Liver (tissue), 8 donors: ENCODE measurements at regions not wholly inside any gene's neighbourhood (a gene's known extent, or its start where the extent isn't known, plus 50 kb on each side); places are given as distances from the start of the nearest gene placed in this dataset.

Source experiments
- DNase-seq: peaks from one replicate; pipeline ENCODE4 v3.0.0-alpha.2; 2017; ENCODE audit warnings: low spot score
- H3K27ac ChIP-seq, 2 donors: one replicate each; pipeline ENCODE4 v1.7.0; 2013; ENCODE audit warnings: inconsistent platforms in 2 of 2, low read length in 2 of 2, control low read depth in 1 of 2, low read depth in 1 of 2, mild to moderate bottlenecking in 1 of 2
- H3K27me3 ChIP-seq, 4 donors: one replicate each; pipeline versions ENCODE4 v1.6.1 to v1.7.0; 2013; ENCODE audit warnings: low read length in 3 of 4, inconsistent platforms in 1 of 4, mild to moderate bottlenecking in 1 of 4, moderate library complexity in 1 of 4; ENCODE audit not compliant: control insufficient read depth in 4 of 4, insufficient read depth in 4 of 4
- H3K36me3 ChIP-seq, 4 donors: one replicate each; pipeline versions ENCODE4 v1.6.1 to v1.7.0; 2013; ENCODE audit warnings: low read length in 3 of 4, mild to moderate bottlenecking in 3 of 4, low read depth in 1 of 4, moderate library complexity in 1 of 4; ENCODE audit not compliant: control insufficient read depth in 4 of 4, insufficient read depth in 3 of 4
- H3K4me1 ChIP-seq, 4 donors: one replicate each; pipeline versions ENCODE4 v1.6.1 to v1.7.0; 2013; ENCODE audit warnings: low read length in 3 of 4, mild to moderate bottlenecking in 3 of 4, moderate library complexity in 1 of 4; ENCODE audit not compliant: control insufficient read depth in 4 of 4, insufficient read depth in 4 of 4
- H3K4me3 ChIP-seq, 3 donors: one replicate each; pipeline versions ENCODE4 v1.6.1 to v1.7.0; 2013; ENCODE audit warnings: low read length in 3 of 3, control low read depth in 1 of 3, low read depth in 1 of 3, mild to moderate bottlenecking in 1 of 3
- H3K9ac ChIP-seq, 2 donors: one replicate each; pipeline ENCODE4 v1.7.0; 2013; ENCODE audit warnings: low read length in 2 of 2, mild to moderate bottlenecking in 2 of 2, moderate library complexity in 2 of 2, control low read depth in 1 of 2, low read depth in 1 of 2
- H3K9me3 ChIP-seq, 4 donors: one replicate each; pipeline versions ENCODE4 v1.6.1 to v1.7.0; 2013; ENCODE audit warnings: low read length in 3 of 4; ENCODE audit not compliant: control insufficient read depth in 4 of 4
- CTCF ChIP-seq: fragments of 150-350 bp; IDR thresholded peaks from 2 replicates; pipeline ENCODE4 v1.5.1; 2017; ENCODE audit warnings: improper control_type of control experiment, low read depth, low read length; ENCODE audit not compliant: missing input control
- EGR1 ChIP-seq, 2 donors: IDR thresholded peaks; 2 replicates each; pipeline ENCODE4 v1.6.1; 2016 to 2018; ENCODE audit warnings: antibody characterized with exemption in 2 of 2, low read depth in 2 of 2
- FOXA1 ChIP-seq: IDR thresholded peaks from 2 replicates; pipeline ENCODE4 v1.6.1; 2016; ENCODE audit warnings: antibody characterized with exemption
- FOXA2 ChIP-seq: IDR thresholded peaks from 2 replicates; pipeline ENCODE4 v1.6.1; 2016; ENCODE audit warnings: antibody characterized with exemption
- GABPA ChIP-seq, 2 donors: IDR thresholded peaks in 1 of 2; conservative IDR thresholded peaks in 1 of 2; 2 replicates each; pipeline ENCODE4 v1.6.1; 2016; ENCODE audit warnings: antibody characterized with exemption in 2 of 2, mild to moderate bottlenecking in 1 of 2, moderate library complexity in 1 of 2
- HNF4A ChIP-seq, 2 donors: conservative IDR thresholded peaks; 2 replicates each; pipeline ENCODE4 v1.6.1; 2016; ENCODE audit warnings: antibody characterized with exemption in 2 of 2, mild to moderate bottlenecking in 2 of 2
- HNF4G ChIP-seq: IDR thresholded peaks from 2 replicates; pipeline ENCODE4 v1.6.1; 2016; ENCODE audit warnings: antibody characterized with exemption
- JUND ChIP-seq, 2 donors: IDR thresholded peaks; 2 replicates each; pipeline ENCODE4 v1.6.1; 2016; ENCODE audit warnings: antibody characterized with exemption in 2 of 2
- MAX ChIP-seq: IDR thresholded peaks from 2 replicates; pipeline ENCODE4 v1.6.1; 2016; ENCODE audit warnings: antibody characterized with exemption
- NR2F2 ChIP-seq: IDR thresholded peaks from 2 replicates; pipeline ENCODE4 v1.6.1; 2016; ENCODE audit warnings: antibody characterized with exemption
- RAD21 ChIP-seq, 2 donors: IDR thresholded peaks; 2 replicates each; pipeline ENCODE4 v1.6.1; 2016; ENCODE audit warnings: antibody characterized with exemption in 2 of 2, mild to moderate bottlenecking in 2 of 2
- RXRA ChIP-seq, 2 donors: IDR thresholded peaks; 2 replicates each; pipeline ENCODE4 v1.6.1; 2017 to 2018; ENCODE audit warnings: antibody characterized with exemption in 2 of 2, mild to moderate bottlenecking in 1 of 2
- SP1 ChIP-seq: IDR thresholded peaks from 2 replicates; pipeline ENCODE4 v1.6.1; 2018; ENCODE audit warnings: antibody characterized with exemption, mild to moderate bottlenecking
- TAF1 ChIP-seq: conservative IDR thresholded peaks from 2 replicates; pipeline ENCODE4 v1.6.1; 2016; ENCODE audit warnings: antibody characterized with exemption, mild to moderate bottlenecking
- YY1 ChIP-seq: IDR thresholded peaks from 2 replicates; pipeline ENCODE4 v1.6.1; 2016; ENCODE audit warnings: antibody characterized with exemption, mild to moderate bottlenecking
- WGBS: extraction: QIAGEN DNeasy Blood & Tissue Kit; methylation state at CpG from one replicate; pipeline ENCODE4 v1.1.7; 2013; 5-methylcytosine and 5-hydroxymethylcytosine counted together
- TF ChIP-seq, protein P1 (sequence below): IDR thresholded peaks from 2 replicates; pipeline ENCODE4 v1.6.1; 2016; ENCODE audit warnings: antibody characterized with exemption, mild to moderate bottlenecking
- TF ChIP-seq, protein P2 (sequence below): IDR thresholded peaks from 2 replicates; pipeline ENCODE4 v1.6.1; 2016; ENCODE audit warnings: antibody characterized with exemption
- TF ChIP-seq, protein P3 (sequence below): IDR thresholded peaks from 2 replicates; pipeline ENCODE4 v1.6.1; 2016; ENCODE audit warnings: antibody characterized with exemption
- donor health status: healthy.
- donor health status: healthy.
- donor health status: healthy.
- donor health status: healthy.
- donor health status: healthy.

- H3K9ac ChIP-seq, result no peak overlapping the region
- 76% methylated on average over 2 of the region's 2 CpGs for WGBS
- H3K36me3 ChIP-seq, result no peaks in the 10 kb centered on the region
- H3K9me3 ChIP-seq, result no peaks in the 10 kb centered on the region
- no peak overlapping the region for H3K27ac ChIP-seq
- no peak overlapping the region for H3K4me3 ChIP-seq
- TF ChIP-seq MAX (no peak), FOXA2 (no peak), FOXA1 (no peak), JUND (IDR thresholded peaks at IDR 0.05) (no peak), HNF4G (no peak), NR2F2 (no peak), CTCF (no peak), SP1 (no peak), HNF4A (conservative IDR thresholded peaks at IDR 0.05) (no peak), EGR1 (IDR thresholded peaks at IDR 0.05; ENCODE audit: low read depth in 2 of 2) (no peak), YY1 (no peak), RXRA (IDR thresholded peaks at IDR 0.05) (no peak), RAD21 (IDR thresholded peaks at IDR 0.05) (no peak), TAF1 (no peak), GABPA (IDR thresholded peaks at IDR 0.05 in 1 of 2, conservative IDR thresholded peaks at IDR 0.05 in 1 of 2) (no peak)
- TF ChIP-seq, protein P1, sequence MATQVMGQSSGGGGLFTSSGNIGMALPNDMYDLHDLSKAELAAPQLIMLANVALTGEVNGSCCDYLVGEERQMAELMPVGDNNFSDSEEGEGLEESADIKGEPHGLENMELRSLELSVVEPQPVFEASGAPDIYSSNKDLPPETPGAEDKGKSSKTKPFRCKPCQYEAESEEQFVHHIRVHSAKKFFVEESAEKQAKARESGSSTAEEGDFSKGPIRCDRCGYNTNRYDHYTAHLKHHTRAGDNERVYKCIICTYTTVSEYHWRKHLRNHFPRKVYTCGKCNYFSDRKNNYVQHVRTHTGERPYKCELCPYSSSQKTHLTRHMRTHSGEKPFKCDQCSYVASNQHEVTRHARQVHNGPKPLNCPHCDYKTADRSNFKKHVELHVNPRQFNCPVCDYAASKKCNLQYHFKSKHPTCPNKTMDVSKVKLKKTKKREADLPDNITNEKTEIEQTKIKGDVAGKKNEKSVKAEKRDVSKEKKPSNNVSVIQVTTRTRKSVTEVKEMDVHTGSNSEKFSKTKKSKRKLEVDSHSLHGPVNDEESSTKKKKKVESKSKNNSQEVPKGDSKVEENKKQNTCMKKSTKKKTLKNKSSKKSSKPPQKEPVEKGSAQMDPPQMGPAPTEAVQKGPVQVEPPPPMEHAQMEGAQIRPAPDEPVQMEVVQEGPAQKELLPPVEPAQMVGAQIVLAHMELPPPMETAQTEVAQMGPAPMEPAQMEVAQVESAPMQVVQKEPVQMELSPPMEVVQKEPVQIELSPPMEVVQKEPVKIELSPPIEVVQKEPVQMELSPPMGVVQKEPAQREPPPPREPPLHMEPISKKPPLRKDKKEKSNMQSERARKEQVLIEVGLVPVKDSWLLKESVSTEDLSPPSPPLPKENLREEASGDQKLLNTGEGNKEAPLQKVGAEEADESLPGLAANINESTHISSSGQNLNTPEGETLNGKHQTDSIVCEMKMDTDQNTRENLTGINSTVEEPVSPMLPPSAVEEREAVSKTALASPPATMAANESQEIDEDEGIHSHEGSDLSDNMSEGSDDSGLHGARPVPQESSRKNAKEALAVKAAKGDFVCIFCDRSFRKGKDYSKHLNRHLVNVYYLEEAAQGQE, result no peak
- TF ChIP-seq, protein P2, sequence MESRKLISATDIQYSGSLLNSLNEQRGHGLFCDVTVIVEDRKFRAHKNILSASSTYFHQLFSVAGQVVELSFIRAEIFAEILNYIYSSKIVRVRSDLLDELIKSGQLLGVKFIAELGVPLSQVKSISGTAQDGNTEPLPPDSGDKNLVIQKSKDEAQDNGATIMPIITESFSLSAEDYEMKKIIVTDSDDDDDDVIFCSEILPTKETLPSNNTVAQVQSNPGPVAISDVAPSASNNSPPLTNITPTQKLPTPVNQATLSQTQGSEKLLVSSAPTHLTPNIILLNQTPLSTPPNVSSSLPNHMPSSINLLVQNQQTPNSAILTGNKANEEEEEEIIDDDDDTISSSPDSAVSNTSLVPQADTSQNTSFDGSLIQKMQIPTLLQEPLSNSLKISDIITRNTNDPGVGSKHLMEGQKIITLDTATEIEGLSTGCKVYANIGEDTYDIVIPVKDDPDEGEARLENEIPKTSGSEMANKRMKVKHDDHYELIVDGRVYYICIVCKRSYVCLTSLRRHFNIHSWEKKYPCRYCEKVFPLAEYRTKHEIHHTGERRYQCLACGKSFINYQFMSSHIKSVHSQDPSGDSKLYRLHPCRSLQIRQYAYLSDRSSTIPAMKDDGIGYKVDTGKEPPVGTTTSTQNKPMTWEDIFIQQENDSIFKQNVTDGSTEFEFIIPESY, result no peak
- TF ChIP-seq, protein P3, sequence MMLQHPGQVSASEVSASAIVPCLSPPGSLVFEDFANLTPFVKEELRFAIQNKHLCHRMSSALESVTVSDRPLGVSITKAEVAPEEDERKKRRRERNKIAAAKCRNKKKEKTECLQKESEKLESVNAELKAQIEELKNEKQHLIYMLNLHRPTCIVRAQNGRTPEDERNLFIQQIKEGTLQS, result no peak
- H3K4me1 ChIP-seq, result no peaks in the 10 kb centered on the region
- no peak for DNase-seq
- H3K27me3 ChIP-seq, result peaks cover 0 to 3% (median 0%) of the 10 kb centered on the region in 4 donors
These were observed 60.1 kb upstream of the PFN2 start for GRCh38 chr3:150030841-150031240.

DNA sequence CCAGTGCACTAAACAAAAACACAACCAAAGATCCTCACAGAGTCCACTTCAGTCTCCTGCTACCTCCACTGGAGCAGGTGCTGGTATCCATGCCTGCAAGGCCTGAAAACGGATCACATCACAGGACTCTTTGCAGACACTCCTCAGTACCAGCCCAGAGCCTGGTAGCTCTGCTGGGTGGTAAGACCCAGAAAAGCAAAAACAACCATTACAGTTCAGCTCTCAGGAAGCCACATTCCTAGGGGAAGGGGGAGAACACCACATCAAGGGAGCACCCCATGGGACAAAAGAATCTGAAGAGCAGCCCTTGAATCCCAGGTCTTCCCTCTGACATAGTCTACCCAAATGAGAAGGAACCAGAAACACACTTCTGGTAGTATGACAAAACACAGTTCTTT, 52.5 kb upstream of the PFN2 start:
- H3K9ac ChIP-seq, result no peak overlapping the region
- no peak overlapping the region for H3K27ac ChIP-seq
- no peak overlapping the region for H3K4me3 ChIP-seq
- H3K36me3 ChIP-seq, result no peaks in the 10 kb centered on the region
- no peaks in the 10 kb centered on the region for H3K4me1 ChIP-seq
- H3K9me3 ChIP-seq, result peaks cover 0 to 10% (median 4%) of the 10 kb centered on the region in 4 donors
- WGBS, result 55% methylated on average over 1 of the region's 1 CpG
- no peaks in the 10 kb centered on the region for H3K27me3 ChIP-seq
- no peak for DNase-seq
- no peak for TF ChIP-seq SP1
- TF ChIP-seq FOXA2, result no peak
- no peak for TF ChIP-seq CTCF
- no peak for TF ChIP-seq HNF4G
- no peak for TF ChIP-seq FOXA1
- no peak for TF ChIP-seq MAX
- TF ChIP-seq, protein P2, result no peak
- no peak for TF ChIP-seq HNF4A (conservative IDR thresholded peaks at IDR 0.05)
- no peak for TF ChIP-seq RXRA (IDR thresholded peaks at IDR 0.05)
- TF ChIP-seq NR2F2, result no peak
- TF ChIP-seq JUND (IDR thresholded peaks at IDR 0.05), result no peak
- TF ChIP-seq TAF1, result no peak
- TF ChIP-seq YY1, result no peak
- TF ChIP-seq, protein P3, result no peak
